HTR-8/SVneo (cell line): ENCODE measurements at regions not wholly inside any gene's neighbourhood (a gene's known extent, or its start where the extent isn't known, plus 50 kb on each side); places are given as distances from the start of the nearest gene placed in this dataset.

Experiments used
- DNase-seq: peaks from one replicate; pipeline ENCODE4 v3.0.0; 2011; ENCODE audit warnings: low spot score, mixed read lengths; ENCODE audit not compliant: insufficient read length
- FAIRE-seq: peaks from 2 replicates; lab custom pipeline; 2011; peaks lifted over from hg19 to GRCh38; lab: Jason Lieb, UNC

- DNase-seq: no peak
- no peak for FAIRE-seq
These were observed 505.3 kb downstream of the SOX6 start for GRCh38 chr11:15851051-15851498.

GRCh38 chr11:15852179-15852578, 504.2 kb downstream of the SOX6 start:
- DNase-seq (no peak), FAIRE-seq (no peak)

- no peak for DNase-seq
- peak; percentile 16 for FAIRE-seq
These were observed 502.1 kb downstream of the SOX6 start for GRCh38 chr11:15854245-15854644.

- FAIRE-seq (no peak), DNase-seq (no peak)
These were observed 497.5 kb downstream of the SOX6 start for GRCh38 chr11:15858881-15859280.

- DNase-seq (no peak), FAIRE-seq (no peak)
These were observed 496.9 kb downstream of the SOX6 start for GRCh38 chr11:15859411-15859810.

GRCh38 chr11:15861256-15861655, 495.1 kb downstream of the SOX6 start:
- no peak for DNase-seq
- no peak for FAIRE-seq

GRCh38 chr11:15863411-15863810, 492.9 kb downstream of the SOX6 start:
- no peak for FAIRE-seq
- no peak for DNase-seq

GRCh38 chr11:15864026-15864805, 492.1 kb downstream of the SOX6 start:
- DNase-seq (no peak), FAIRE-seq (no peak)

- FAIRE-seq: no peak
These were observed 490.9 kb downstream of the SOX6 start for GRCh38 chr11:15865212-15865987.

GRCh38 chr11:15867871-15868270, 488.5 kb downstream of the SOX6 start:
- no peak for DNase-seq
- FAIRE-seq: no peak

More at GRCh38 chr11:15865212-15865987, 490.9 kb downstream of the SOX6 start:
- DNase-seq: no peak

GRCh38 chr11:15870911-15871310, 485.4 kb downstream of the SOX6 start:
- DNase-seq (no peak), FAIRE-seq (no peak)

- no peak for DNase-seq
- no peak for FAIRE-seq
These were observed 484.3 kb downstream of the SOX6 start for GRCh38 chr11:15871904-15872626.

- no peak for FAIRE-seq
- no peak for DNase-seq
These were observed 482.8 kb downstream of the SOX6 start for GRCh38 chr11:15873501-15873900.

GRCh38 chr11:15874704-15875103, 481.6 kb downstream of the SOX6 start:
- DNase-seq (no peak), FAIRE-seq (no peak)

- DNase-seq: no peak
- no peak for FAIRE-seq
These were observed 481.0 kb downstream of the SOX6 start for GRCh38 chr11:15875393-15875792.

- no peak for DNase-seq
- no peak for FAIRE-seq
These were observed 480.4 kb downstream of the SOX6 start for GRCh38 chr11:15875943-15876342.

GRCh38 chr11:15878756-15879155, 477.6 kb downstream of the SOX6 start:
- FAIRE-seq (no peak), DNase-seq (no peak)

- no peak for DNase-seq
- no peak for FAIRE-seq
These were observed 476.1 kb downstream of the SOX6 start for GRCh38 chr11:15880291-15880690.

- FAIRE-seq: no peak
- no peak for DNase-seq
These were observed 473.4 kb downstream of the SOX6 start for GRCh38 chr11:15882876-15883454.

GRCh38 chr11:15883455-15883920, 472.9 kb downstream of the SOX6 start:
- FAIRE-seq (no peak), DNase-seq (no peak)
